ENCODE measurements at regions not wholly inside any gene's neighbourhood (a gene's known extent, or its start where the extent isn't known, plus 50 kb on each side); places are given as distances from the start of the nearest gene placed in this dataset.

DNA sequence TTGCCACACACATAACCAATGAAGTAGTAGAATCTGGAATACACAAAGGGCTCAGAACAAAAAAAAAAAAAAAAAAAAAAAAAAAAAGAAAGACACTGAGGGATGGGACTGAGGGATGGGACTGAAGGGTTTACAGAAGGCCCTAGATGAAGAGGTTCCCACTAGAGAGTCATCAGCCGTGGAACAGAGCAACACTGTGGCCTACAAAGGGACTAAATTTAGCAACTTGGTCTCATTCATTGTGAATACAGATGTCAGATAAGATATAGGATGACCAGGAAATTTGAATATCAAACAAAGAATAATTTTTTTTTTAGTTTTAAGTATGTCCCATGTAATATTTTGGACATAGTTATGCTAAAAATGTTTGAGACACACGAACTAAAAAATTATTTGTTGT is 62.1 kb downstream of the GLUL start:
- no peak for TF ChIP-seq POLR2AphosphoS5 (IDR thresholded peaks at IDR 0.05)
- TF ChIP-seq, protein P1, sequence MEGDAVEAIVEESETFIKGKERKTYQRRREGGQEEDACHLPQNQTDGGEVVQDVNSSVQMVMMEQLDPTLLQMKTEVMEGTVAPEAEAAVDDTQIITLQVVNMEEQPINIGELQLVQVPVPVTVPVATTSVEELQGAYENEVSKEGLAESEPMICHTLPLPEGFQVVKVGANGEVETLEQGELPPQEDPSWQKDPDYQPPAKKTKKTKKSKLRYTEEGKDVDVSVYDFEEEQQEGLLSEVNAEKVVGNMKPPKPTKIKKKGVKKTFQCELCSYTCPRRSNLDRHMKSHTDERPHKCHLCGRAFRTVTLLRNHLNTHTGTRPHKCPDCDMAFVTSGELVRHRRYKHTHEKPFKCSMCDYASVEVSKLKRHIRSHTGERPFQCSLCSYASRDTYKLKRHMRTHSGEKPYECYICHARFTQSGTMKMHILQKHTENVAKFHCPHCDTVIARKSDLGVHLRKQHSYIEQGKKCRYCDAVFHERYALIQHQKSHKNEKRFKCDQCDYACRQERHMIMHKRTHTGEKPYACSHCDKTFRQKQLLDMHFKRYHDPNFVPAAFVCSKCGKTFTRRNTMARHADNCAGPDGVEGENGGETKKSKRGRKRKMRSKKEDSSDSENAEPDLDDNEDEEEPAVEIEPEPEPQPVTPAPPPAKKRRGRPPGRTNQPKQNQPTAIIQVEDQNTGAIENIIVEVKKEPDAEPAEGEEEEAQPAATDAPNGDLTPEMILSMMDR (IDR thresholded peaks at IDR 0.05), result no peak
- no peak for TF ChIP-seq POLR2A (IDR thresholded peaks at IDR 0.05)
